ENCODE measurements at regions not wholly inside any gene's neighbourhood (a gene's known extent, or its start where the extent isn't known, plus 50 kb on each side); places are given as distances from the start of the nearest gene placed in this dataset.

GRCh38 chr2:155141418-155141817 lies 442.9 kb downstream of the KCNJ3 start:
- no peak for DNase-seq
- no peaks in the 10 kb centered on the region for H3K27me3 ChIP-seq
- WGBS, 3 donors: 83 to 91% (median 84%) methylated on average over 3 of the region's 3 CpGs
- H3K9me3 ChIP-seq: no peaks in the 10 kb centered on the region
- intact Hi-C loops (cut with DNase I): no loop called here
- H3K4me3 ChIP-seq: no peak overlapping the region
- TF ChIP-seq POLR2A (IDR thresholded peaks at IDR 0.05) (no peak), EP300 (IDR thresholded peaks at IDR 0.05) (no peak), CTCF (IDR thresholded peaks at IDR 0.05) (no peak)
- H3K27ac ChIP-seq: no peak overlapping the region
- H3K4me1 ChIP-seq (ENCODE audit: insufficient read depth): no peaks in the 10 kb centered on the region
- no peaks in the 10 kb centered on the region for H3K36me3 ChIP-seq

- H3K27ac ChIP-seq: no peak overlapping the region
- no peaks in the 10 kb centered on the region for H3K4me1 ChIP-seq (ENCODE audit: insufficient read depth)
- DNase-seq: no peak
- TF ChIP-seq EP300 (IDR thresholded peaks at IDR 0.05) (no peak), CTCF (IDR thresholded peaks at IDR 0.05) (no peak), POLR2A (IDR thresholded peaks at IDR 0.05) (no peak)
- H3K4me3 ChIP-seq: no peak overlapping the region
- H3K36me3 ChIP-seq: no peaks in the 10 kb centered on the region
- H3K9me3 ChIP-seq: no peaks in the 10 kb centered on the region
- 81 to 84% (median 82%) methylated on average over 5 of the region's 5 CpGs for WGBS, 3 donors
- intact Hi-C loops (cut with DNase I): no loop called here
- no peaks in the 10 kb centered on the region for H3K27me3 ChIP-seq
Observed at GRCh38 chr2:155125585-155126230, 427.2 kb downstream of the KCNJ3 start.

- Histone ChIP-seq H3K4me1 (ENCODE audit: insufficient read depth) (no peaks in the 10 kb centered on the region), H3K27me3 (no peaks in the 10 kb centered on the region), H3K9me3 (no peaks in the 10 kb centered on the region), H3K27ac (no peak overlapping the region), H3K4me3 (no peak overlapping the region), H3K36me3 (no peaks in the 10 kb centered on the region)
- DNase-seq: no peak
- intact Hi-C loops (cut with DNase I): no loop called here
- TF ChIP-seq POLR2A (IDR thresholded peaks at IDR 0.05) (no peak), CTCF (IDR thresholded peaks at IDR 0.05) (no peak), EP300 (IDR thresholded peaks at IDR 0.05) (no peak)
- WGBS, 3 donors: 80 to 88% (median 81%) methylated on average over 1 of the region's 1 CpG
Observed at GRCh38 chr2:155115846-155116245, 417.4 kb downstream of the KCNJ3 start.

- no peaks in the 10 kb centered on the region for H3K4me1 ChIP-seq (ENCODE audit: insufficient read depth)
- H3K9me3 ChIP-seq: no peaks in the 10 kb centered on the region
- no peak overlapping the region for H3K4me3 ChIP-seq
- no peak overlapping the region for H3K27ac ChIP-seq
- intact Hi-C loops (cut with DNase I): no loop called here
- 68 to 78% (median 74%) methylated on average over 1 of the region's 1 CpG for WGBS, 3 donors
- DNase-seq: no peak
- H3K27me3 ChIP-seq: no peaks in the 10 kb centered on the region
- no peaks in the 10 kb centered on the region for H3K36me3 ChIP-seq
- TF ChIP-seq CTCF (IDR thresholded peaks at IDR 0.05) (no peak), EP300 (IDR thresholded peaks at IDR 0.05) (no peak), POLR2A (IDR thresholded peaks at IDR 0.05) (no peak)
Observed at GRCh38 chr2:155111070-155111469, 412.6 kb downstream of the KCNJ3 start.

Measured in ovary (tissue), 7 donors.